DOHH2 (cell line): ENCODE measurements at regions not wholly inside any gene's neighbourhood (a gene's known extent, or its start where the extent isn't known, plus 50 kb on each side); places are given as distances from the start of the nearest gene placed in this dataset.

Source experiments
- H3F3A ChIP-seq: fragments of 200-600 bp; sonication (generic), shearing (Covaris generic); 2 replicates; pipeline ENCODE4 v1.6.0; 2016; ENCODE audit warnings: antibody characterized with exemption, mild to moderate bottlenecking; ENCODE audit not compliant: control insufficient read depth, insufficient read depth
- H3K27ac ChIP-seq: fragments of 200-600 bp; sonication (generic); 2 replicates; pipeline ENCODE4 v1.5.1; 2014; ENCODE audit warnings: low read depth, mild to moderate bottlenecking, low read length, moderate library complexity
- H3K27me3 ChIP-seq: fragments of 200-600 bp; sonication (generic); 2 replicates; pipeline ENCODE4 v1.6.1; 2014; ENCODE audit warnings: mild to moderate bottlenecking, low read length, mixed read lengths; ENCODE audit not compliant: control insufficient read depth
- H3K36me3 ChIP-seq: fragments of 200-600 bp; sonication (generic); 2 replicates; pipeline ENCODE4 v1.6.1; 2014; ENCODE audit warnings: mild to moderate bottlenecking, low read length, moderate library complexity, mixed read lengths; ENCODE audit not compliant: control insufficient read depth
- H3K4me1 ChIP-seq: fragments of 200-600 bp; sonication (generic); 2 replicates; pipeline ENCODE4 v1.6.1; 2014; ENCODE audit warnings: mild to moderate bottlenecking, low read length, mixed read lengths; ENCODE audit not compliant: control insufficient read depth
- H3K4me2 ChIP-seq: fragments of 200-600 bp; sonication (generic); 2 replicates; pipeline ENCODE4 v1.6.0; 2014; ENCODE audit warnings: mild to moderate bottlenecking, low read length, moderate library complexity
- H3K4me3 ChIP-seq: fragments of 200-600 bp; sonication (generic); 2 replicates; pipeline ENCODE4 v1.5.1; 2014; ENCODE audit warnings: mild to moderate bottlenecking, low read length, mixed read lengths
- H3K79me2 ChIP-seq: fragments of 200-600 bp; sonication (generic); 2 replicates; pipeline ENCODE4 v1.6.1; 2014; ENCODE audit warnings: mild to moderate bottlenecking, low read length, mixed read lengths; ENCODE audit not compliant: control insufficient read depth
- H3K9me2 ChIP-seq: fragments of 200-600 bp; sonication (generic); replicated peaks from 2 replicates; pipeline ENCODE4 v1.6.1; 2014; ENCODE audit warnings: mild to moderate bottlenecking, low read length, mixed read lengths; ENCODE audit not compliant: control insufficient read depth
- H3K9me3 ChIP-seq: fragments of 200-600 bp; sonication (generic); 2 replicates; pipeline ENCODE4 v1.6.1; 2014; ENCODE audit warnings: antibody characterized with exemption, low read length, mixed read lengths; ENCODE audit not compliant: control insufficient read depth, insufficient read depth
- H4K20me1 ChIP-seq: fragments of 200-600 bp; sonication (generic); 2 replicates; pipeline ENCODE4 v1.6.0; 2014; ENCODE audit warnings: low read depth, mild to moderate bottlenecking, antibody characterized with exemption, low read length, moderate library complexity; ENCODE audit not compliant: control insufficient read depth, insufficient read depth
- CTCF ChIP-seq: fragments of 200-600 bp; sonication (generic); IDR thresholded peaks from one replicate; pipeline ENCODE4 v1.5.1; 2014; ENCODE audit warnings: antibody characterized with exemption, mild to moderate bottlenecking, low read depth, low read length; ENCODE audit not compliant: poor library complexity, severe bottlenecking
- EZH2phosphoT487 ChIP-seq: fragments of 200-600 bp; sonication (generic); IDR thresholded peaks from 2 replicates; pipeline ENCODE4 v1.6.1; 2017; ENCODE audit warnings: borderline replicate concordance, mild to moderate bottlenecking, antibody characterized with exemption, low read length, moderate library complexity, mixed read lengths

- Histone ChIP-seq H3K4me3 (no peak overlapping the region), H3K9me3 (no peaks in the 10 kb centered on the region), H3K27me3 (no peaks in the 10 kb centered on the region), H3K9me2 (no peaks in the 10 kb centered on the region), H3K27ac (no peak overlapping the region), H4K20me1 (no peaks in the 10 kb centered on the region), H3K4me2 (no peak overlapping the region), H3K4me1 (no peaks in the 10 kb centered on the region), H3F3A (no peaks in the 10 kb centered on the region), H3K79me2 (no peaks in the 10 kb centered on the region), H3K36me3 (no peaks in the 10 kb centered on the region)
- no peak for TF ChIP-seq CTCF
- TF ChIP-seq EZH2phosphoT487 = no peak
These were observed 739.4 kb downstream of the LIG4 start for GRCh38 chr13:107475753-107476453.

GRCh38 chr13:107473253-107473652, 742.1 kb downstream of the LIG4 start:
- Histone ChIP-seq H3K27ac (no peak overlapping the region), H3K27me3 (no peaks in the 10 kb centered on the region), H3K9me3 (no peaks in the 10 kb centered on the region), H3K79me2 (no peaks in the 10 kb centered on the region), H3K4me3 (no peak overlapping the region), H3F3A (no peaks in the 10 kb centered on the region), H3K4me1 (no peaks in the 10 kb centered on the region), H4K20me1 (no peaks in the 10 kb centered on the region), H3K9me2 (no peaks in the 10 kb centered on the region), H3K36me3 (no peaks in the 10 kb centered on the region), H3K4me2 (no peak overlapping the region)
- no peak for TF ChIP-seq EZH2phosphoT487
- no peak for TF ChIP-seq CTCF

GRCh38 chr13:107466326-107467099, 748.8 kb downstream of the LIG4 start:
- Histone ChIP-seq H3F3A (no peaks in the 10 kb centered on the region), H3K9me2 (no peaks in the 10 kb centered on the region), H3K79me2 (no peaks in the 10 kb centered on the region), H3K27me3 (no peaks in the 10 kb centered on the region), H3K4me3 (no peak overlapping the region), H3K36me3 (no peaks in the 10 kb centered on the region), H3K4me1 (no peaks in the 10 kb centered on the region), H3K27ac (no peak overlapping the region), H3K4me2 (no peak overlapping the region), H3K9me3 (no peaks in the 10 kb centered on the region), H4K20me1 (no peaks in the 10 kb centered on the region)
- no peak for TF ChIP-seq CTCF
- no peak for TF ChIP-seq EZH2phosphoT487
